SH-SY5Y (cell line): ENCODE measurements at regions not wholly inside any gene's neighbourhood (a gene's known extent, or its start where the extent isn't known, plus 50 kb on each side); places are given as distances from the start of the nearest gene placed in this dataset.

Experiments
- GATA2 ChIP-seq: IDR thresholded peaks from 2 replicates; pipeline ENCODE4 v1.6.1; 2011; ENCODE audit warnings: mild to moderate bottlenecking, low read depth, low read length
- GATA3 ChIP-seq: IDR thresholded peaks from 2 replicates; pipeline ENCODE4 v1.6.1; 2011; ENCODE audit warnings: low read depth, mild to moderate bottlenecking, low read length, moderate library complexity

DNA sequence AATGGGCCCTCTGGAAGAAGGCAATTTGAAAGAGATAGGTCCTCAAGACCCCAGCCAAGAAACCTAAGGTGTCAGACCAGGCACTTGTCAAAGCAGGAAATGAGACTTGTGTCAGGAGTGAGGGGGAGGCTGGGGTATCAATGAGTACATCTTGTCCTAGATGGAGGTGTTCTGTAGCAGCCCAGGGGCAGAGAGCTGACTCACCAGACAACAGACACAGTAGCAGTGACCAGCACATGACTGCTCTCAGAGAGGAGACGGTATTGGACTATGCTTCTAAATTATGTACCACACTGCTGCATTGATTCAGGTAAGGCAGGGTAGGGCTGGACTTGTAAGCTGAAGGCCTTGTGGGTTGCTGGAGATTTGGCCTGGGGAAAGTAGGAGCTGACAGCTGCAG lies 551.2 kb upstream of the KLF4 start:
- TF ChIP-seq GATA3 (no peak), GATA2 (no peak)
